Astrocyte (in vitro differentiated cells and primary cell): ENCODE measurements at regions not wholly inside any gene's neighbourhood (a gene's known extent, or its start where the extent isn't known, plus 50 kb on each side); places are given as distances from the start of the nearest gene placed in this dataset.

Experiments used
- EZH2 ChIP-seq: IDR thresholded peaks from 2 replicates; pipeline ENCODE4 v1.6.1; 2012; ENCODE audit warnings: mild to moderate bottlenecking, low read length, inconsistent platforms; ENCODE audit not compliant: insufficient read depth
- TF ChIP-seq, protein P1 (sequence below): IDR thresholded peaks from 2 replicates; pipeline ENCODE4 v1.5.1; 2011; ENCODE audit warnings: low read depth, mild to moderate bottlenecking, inconsistent platforms, low read length, moderate library complexity; ENCODE audit not compliant: insufficient read depth

DNA sequence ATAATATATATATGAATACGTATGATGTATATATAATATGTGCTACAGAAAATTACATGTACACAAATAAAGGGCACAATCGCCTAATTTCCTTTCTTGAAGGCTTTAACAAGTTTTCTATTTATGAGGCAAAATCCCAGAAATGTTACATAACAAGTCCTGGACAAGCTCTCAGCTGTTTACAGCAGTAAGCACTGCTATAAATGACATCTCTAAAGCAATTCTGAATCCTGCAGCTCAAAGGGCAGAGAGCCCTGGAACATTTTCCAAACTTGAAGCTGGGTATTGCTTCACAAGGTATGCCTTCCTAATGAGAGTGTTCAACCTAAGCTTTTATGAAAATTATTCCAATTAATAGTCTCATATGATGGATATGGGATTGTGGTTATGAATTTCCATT lies 222.3 kb upstream of the GCFC2 start:
- TF ChIP-seq, protein P1, sequence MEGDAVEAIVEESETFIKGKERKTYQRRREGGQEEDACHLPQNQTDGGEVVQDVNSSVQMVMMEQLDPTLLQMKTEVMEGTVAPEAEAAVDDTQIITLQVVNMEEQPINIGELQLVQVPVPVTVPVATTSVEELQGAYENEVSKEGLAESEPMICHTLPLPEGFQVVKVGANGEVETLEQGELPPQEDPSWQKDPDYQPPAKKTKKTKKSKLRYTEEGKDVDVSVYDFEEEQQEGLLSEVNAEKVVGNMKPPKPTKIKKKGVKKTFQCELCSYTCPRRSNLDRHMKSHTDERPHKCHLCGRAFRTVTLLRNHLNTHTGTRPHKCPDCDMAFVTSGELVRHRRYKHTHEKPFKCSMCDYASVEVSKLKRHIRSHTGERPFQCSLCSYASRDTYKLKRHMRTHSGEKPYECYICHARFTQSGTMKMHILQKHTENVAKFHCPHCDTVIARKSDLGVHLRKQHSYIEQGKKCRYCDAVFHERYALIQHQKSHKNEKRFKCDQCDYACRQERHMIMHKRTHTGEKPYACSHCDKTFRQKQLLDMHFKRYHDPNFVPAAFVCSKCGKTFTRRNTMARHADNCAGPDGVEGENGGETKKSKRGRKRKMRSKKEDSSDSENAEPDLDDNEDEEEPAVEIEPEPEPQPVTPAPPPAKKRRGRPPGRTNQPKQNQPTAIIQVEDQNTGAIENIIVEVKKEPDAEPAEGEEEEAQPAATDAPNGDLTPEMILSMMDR = no peak
- TF ChIP-seq EZH2 = no peak
